WERI-Rb-1 (cell line): ENCODE measurements at regions not wholly inside any gene's neighbourhood (a gene's known extent, or its start where the extent isn't known, plus 50 kb on each side); places are given as distances from the start of the nearest gene placed in this dataset.

Experiments used
- DNase-seq: peaks from one replicate; pipeline ENCODE4 v3.0.0-alpha.2; 2020
- H3K27ac ChIP-seq: fragments of 250-450 bp; sonication (Bioruptor Pico); 2 replicates; pipeline ENCODE4 v1.5.1; 2020; ENCODE audit warnings: mild to moderate bottlenecking, moderate library complexity
- H3K27me3 ChIP-seq: fragments of 250-450 bp; sonication (Bioruptor Pico); 2 replicates; pipeline ENCODE4 v1.5.1; 2021; ENCODE audit warnings: mild to moderate bottlenecking, low read depth, moderate library complexity; ENCODE audit not compliant: insufficient read depth, severe bottlenecking
- H3K36me3 ChIP-seq: fragments of 250-450 bp; sonication (Bioruptor Pico); 2 replicates; pipeline ENCODE4 v1.5.1; 2020; ENCODE audit warnings: mild to moderate bottlenecking, moderate library complexity
- H3K4me3 ChIP-seq: 2 replicates; pipeline ENCODE4 v1.5.1; 2011; ENCODE audit warnings: low read depth, mild to moderate bottlenecking, control low read depth, low read length
- H3K9me3 ChIP-seq: fragments of 250-450 bp; sonication (Bioruptor Pico); 2 replicates; pipeline ENCODE4 v1.5.1; 2021; ENCODE audit warnings: mild to moderate bottlenecking, moderate library complexity; ENCODE audit not compliant: severe bottlenecking
- CTCF ChIP-seq: IDR thresholded peaks from 2 replicates; pipeline ENCODE4 v1.5.1; 2011; ENCODE audit warnings: low read depth, mild to moderate bottlenecking, control low read depth, inconsistent platforms, low read length

DNA sequence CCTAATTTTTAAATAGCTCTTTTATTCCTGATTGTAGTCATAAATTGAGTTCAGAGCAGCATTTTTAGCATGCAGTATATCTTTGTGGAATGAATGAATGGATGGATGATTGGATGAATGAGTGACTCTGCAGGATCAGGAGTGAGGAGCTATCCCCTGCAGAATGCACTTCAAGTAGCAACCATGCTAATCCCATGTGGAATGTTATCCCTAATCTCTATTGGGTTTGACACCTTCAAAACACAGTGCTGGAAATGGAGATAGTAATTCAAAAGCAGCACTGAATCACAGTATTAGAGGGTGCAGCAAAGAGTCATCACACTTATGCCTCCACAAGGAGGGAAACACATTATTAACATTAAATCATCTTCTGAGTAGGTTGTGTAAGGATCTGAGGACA, 501.9 kb downstream of the SHISA9 start:
- Histone ChIP-seq H3K4me3 (no peak overlapping the region), H3K27ac (no peak overlapping the region), H3K9me3 (no peaks in the 10 kb centered on the region), H3K36me3 (no peaks in the 10 kb centered on the region), H3K27me3 (no peaks in the 10 kb centered on the region)
- no peak for TF ChIP-seq CTCF
- no peak for DNase-seq

DNA sequence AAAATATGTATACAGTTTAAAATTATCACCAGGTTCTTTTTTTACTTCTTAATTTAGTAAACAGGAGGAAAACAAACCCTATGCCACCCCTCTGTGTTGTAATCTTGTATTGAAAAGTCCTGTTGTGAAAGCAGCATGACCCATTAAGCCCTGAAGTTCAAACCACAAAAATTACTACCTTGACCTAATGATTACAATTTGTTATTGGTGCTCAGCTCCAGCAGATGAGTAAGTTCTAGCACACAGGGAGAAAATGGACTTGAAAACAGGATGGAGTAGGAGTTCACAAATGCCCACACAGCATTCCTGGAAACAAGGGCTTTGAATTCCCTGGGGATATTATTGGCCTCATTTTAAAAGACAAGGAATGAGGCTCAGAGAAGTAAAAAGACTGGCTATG, 505.8 kb upstream of the ERCC4 start:
- no peak overlapping the region for H3K4me3 ChIP-seq
- no peak for TF ChIP-seq CTCF
- H3K9me3 ChIP-seq, result no peaks in the 10 kb centered on the region
- no peaks in the 10 kb centered on the region for H3K36me3 ChIP-seq
- DNase-seq, result no peak
- H3K27ac ChIP-seq, result no peak overlapping the region
- H3K27me3 ChIP-seq, result no peaks in the 10 kb centered on the region

- Histone ChIP-seq H3K4me3 (no peak overlapping the region), H3K27ac (no peak overlapping the region), H3K36me3 (no peaks in the 10 kb centered on the region), H3K27me3 (no peaks in the 10 kb centered on the region), H3K9me3 (no peaks in the 10 kb centered on the region)
- no peak for TF ChIP-seq CTCF
- DNase-seq, result no peak
Observed at GRCh38 chr16:13419589-13419988, 500.4 kb upstream of the ERCC4 start.

DNA sequence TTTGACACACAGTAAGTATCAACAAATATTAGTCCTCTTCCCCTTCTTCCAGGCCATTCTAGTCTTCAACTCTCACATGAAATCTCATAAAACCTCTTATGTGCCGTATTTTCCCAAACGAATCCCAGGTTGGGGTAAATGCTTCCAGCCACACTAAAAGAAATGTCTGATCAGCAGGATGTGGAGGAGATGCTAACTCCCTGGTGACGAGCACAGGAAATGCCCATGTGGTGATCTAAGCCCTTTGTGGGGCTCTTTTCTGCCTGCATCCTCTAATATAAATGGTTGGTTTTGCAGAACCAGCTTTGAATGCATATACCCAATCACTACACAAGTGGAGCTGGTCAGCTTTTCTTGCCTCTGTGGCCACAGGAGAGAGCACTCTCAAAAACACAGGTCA, 498.2 kb upstream of the ERCC4 start:
- no peak for DNase-seq

GRCh38 chr16:13425836-13426235, 494.1 kb upstream of the ERCC4 start:
- Histone ChIP-seq H3K27ac (no peak overlapping the region), H3K9me3 (peaks cover 3% of the 10 kb centered on the region), H3K4me3 (no peak overlapping the region), H3K27me3 (no peaks in the 10 kb centered on the region), H3K36me3 (no peaks in the 10 kb centered on the region)
- TF ChIP-seq CTCF, result no peak
- no peak for DNase-seq

More for the DNA sequence above, 498.2 kb upstream of the ERCC4 start:
- no peak for TF ChIP-seq CTCF
- Histone ChIP-seq H3K4me3 (no peak overlapping the region), H3K27me3 (no peaks in the 10 kb centered on the region), H3K9me3 (peaks cover 2% of the 10 kb centered on the region), H3K27ac (no peak overlapping the region), H3K36me3 (no peaks in the 10 kb centered on the region)

DNA sequence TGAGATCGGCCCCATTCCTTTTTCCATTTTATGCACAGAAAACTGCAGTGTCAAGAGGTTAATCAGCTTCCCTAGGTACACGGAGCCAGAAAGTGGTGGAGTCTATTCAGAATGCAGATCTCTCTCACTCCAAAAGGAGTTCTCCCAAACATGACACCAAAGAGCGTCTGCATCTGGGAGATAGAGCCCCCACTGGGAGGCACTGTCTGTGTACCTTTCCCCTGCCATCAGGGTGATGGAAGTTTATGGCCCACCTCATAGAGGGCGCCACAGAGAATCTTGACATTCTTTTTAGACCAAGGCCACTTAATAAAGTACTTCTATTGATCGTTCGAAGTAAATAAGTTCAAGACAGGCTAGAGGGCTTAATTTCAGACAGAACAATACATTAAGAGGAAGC, 493.7 kb upstream of the ERCC4 start:
- no peaks in the 10 kb centered on the region for H3K27me3 ChIP-seq
- no peak overlapping the region for H3K4me3 ChIP-seq
- peaks cover 3% of the 10 kb centered on the region for H3K9me3 ChIP-seq
- H3K27ac ChIP-seq, result no peak overlapping the region
- DNase-seq, result peak; percentile 35
- H3K36me3 ChIP-seq, result no peaks in the 10 kb centered on the region
- TF ChIP-seq CTCF, result peak; percentile 59
